ENCODE measurements at regions not wholly inside any gene's neighbourhood (a gene's known extent, or its start where the extent isn't known, plus 50 kb on each side); places are given as distances from the start of the nearest gene placed in this dataset.
"Not testable (repeated sequence)": the region's sequence is repeated elsewhere in the genome, so short reads cannot be mapped to it uniquely, and the experiment has no call there.

DNA sequence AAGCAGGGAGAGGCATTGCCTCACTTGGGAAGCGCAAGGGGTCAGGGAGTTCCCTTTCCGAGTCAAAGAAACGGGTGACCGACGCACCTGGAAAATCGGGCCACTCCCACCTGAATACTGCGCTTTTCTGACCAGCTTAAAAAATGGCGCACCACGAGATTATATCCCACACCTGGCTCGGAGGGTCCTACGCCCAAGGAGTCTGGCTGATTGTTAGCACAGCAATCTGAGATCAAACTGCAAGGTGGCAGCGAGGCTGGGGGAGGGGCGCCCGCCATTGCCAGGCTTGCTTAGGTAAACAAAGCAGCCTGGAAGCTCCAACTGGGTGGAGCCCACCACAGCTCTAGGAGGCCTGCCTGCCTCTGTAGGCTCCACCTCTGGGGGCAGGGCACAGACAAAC lies 137.9 kb downstream of the TBX18 start:
- not testable (repeated sequence) for H4K8ac ChIP-seq (ENCODE audit: extremely low read depth, insufficient read depth, low read length); H3K14ac ChIP-seq (ENCODE audit: insufficient read length); H3K4ac ChIP-seq (replicated peaks; ENCODE audit: insufficient read length, low read depth, low read length); H2BK20ac ChIP-seq (ENCODE audit: low read length); H2AFZ ChIP-seq (ENCODE audit: low read length); H3K23me2 ChIP-seq (ENCODE audit: low read depth, low read length); H3K4me1 ChIP-seq (replicated peaks in 1 of 4; ENCODE audit: control insufficient read depth in 3 of 4, insufficient read depth in 4 of 4, low read length in 3 of 4); H2AK5ac ChIP-seq (ENCODE audit: low read depth, low read length); H2BK15ac ChIP-seq (ENCODE audit: low read length); H3K56ac ChIP-seq (replicated peaks; ENCODE audit: insufficient read length, low read depth, low read length); H3K36me3 ChIP-seq (ENCODE audit: control insufficient read depth in 2 of 4, insufficient read depth in 4 of 4, low read length in 3 of 4); H2BK5ac ChIP-seq (ENCODE audit: low read depth, low read length); H3K27me3 ChIP-seq (replicated peaks in 1 of 4; ENCODE audit: control insufficient read depth in 3 of 4, extremely low read depth in 1 of 4, insufficient read depth in 3 of 4, low read length in 3 of 4); H3K4me2 ChIP-seq (ENCODE audit: insufficient read depth in 1 of 2, low read depth in 2 of 2, low read length in 2 of 2); H3K79me1 ChIP-seq (ENCODE audit: low read depth, low read length); H4K5ac ChIP-seq (ENCODE audit: insufficient read length, low read depth, low read length); H4K20me1 ChIP-seq (replicated peaks in 1 of 2; ENCODE audit: control insufficient read depth in 1 of 2, insufficient read depth in 2 of 2, low read length in 2 of 2); H2BK12ac ChIP-seq (ENCODE audit: low read depth, low read length); H3K9me3 ChIP-seq (ENCODE audit: insufficient read depth in 2 of 2, low read depth in 1 of 2, low read length in 1 of 2); H3K27ac ChIP-seq (ENCODE audit: low read depth, low read length); FAIRE-seq; H3K23ac ChIP-seq (ENCODE audit: insufficient read length); H4K91ac ChIP-seq (replicated peaks; ENCODE audit: insufficient read length, low read length); H3K79me2 ChIP-seq (ENCODE audit: control insufficient read depth in 1 of 2, insufficient read depth in 2 of 2, low read length in 2 of 2); H2BK120ac ChIP-seq (replicated peaks; ENCODE audit: low read depth, low read length); H3K18ac ChIP-seq (ENCODE audit: extremely low read depth, low read length); H3K9ac ChIP-seq (replicated peaks in 1 of 4; ENCODE audit: extremely low read depth in 1 of 4, low read depth in 3 of 4, low read length in 3 of 4)
- H3K4me3 ChIP-seq (ENCODE audit: extremely low read depth in 1 of 4, insufficient read depth in 2 of 4, low read depth in 3 of 4, low read length in 4 of 4): peak overlapping the region in 1 of 4 experiments; percentile 18; a peak in 1 of 8 replicates
- 92% methylated on average over 11 of the region's 14 CpGs; no CpG with 5 or more reads in 1 of the 2 experiments for WGBS, 2 experiments (ENCODE audit: extremely low coverage in 1 of 2, insufficient coverage in 1 of 2, insufficient read length in 1 of 2, insufficient replicate concordance in 2 of 2, low coverage in 1 of 2, low lambda C conversion rate in 2 of 2, missing lambda C conversion rate in 1 of 2)
- ChIA-PET POLR2A (ENCODE audit: partially characterized antibody) (interaction anchor here (1.6 kb wide), 1 partner anchor 15 kb away, joined by 5 read pairs; no protein-coding TSS in a partner anchor), CTCF (ENCODE audit: partially characterized antibody) (interaction anchor here (0.9 kb wide), 2 partner anchors 21 to 59 kb away, joined by 3 read pairs; no protein-coding TSS in a partner anchor)
- DNase-seq (ENCODE audit: low read depth in 1 of 2, low spot score in 2 of 2): peak in 1 of 2 experiments; percentile 55

All from H1 (cell line).